KMS-11 (cell line): ENCODE measurements at regions not wholly inside any gene's neighbourhood (a gene's known extent, or its start where the extent isn't known, plus 50 kb on each side); places are given as distances from the start of the nearest gene placed in this dataset.

Experiments
- H2AFZ ChIP-seq: fragments of 200-600 bp; sonication (generic); 2 replicates; pipeline ENCODE4 v1.6.1; 2016; ENCODE audit warnings: antibody characterized with exemption, mixed run types, low read depth
- H3K27ac ChIP-seq: fragments of 200-600 bp; sonication (generic); 2 replicates; pipeline ENCODE4 v1.6.1; 2016; ENCODE audit warnings: mild to moderate bottlenecking, mixed run types
- H3K27me3 ChIP-seq: fragments of 200-600 bp; sonication (generic); 2 replicates; pipeline ENCODE4 v1.6.1; 2017; ENCODE audit warnings: mild to moderate bottlenecking, low read depth, mixed run types, moderate library complexity; ENCODE audit not compliant: insufficient read depth
- H3K36me3 ChIP-seq: fragments of 200-600 bp; sonication (generic); 2 replicates; pipeline ENCODE4 v1.6.1; 2017; ENCODE audit warnings: mild to moderate bottlenecking, mixed run types; ENCODE audit not compliant: insufficient read depth
- H3K4me1 ChIP-seq: fragments of 200-600 bp; sonication (generic); 2 replicates; pipeline ENCODE4 v1.6.1; 2016; ENCODE audit warnings: mild to moderate bottlenecking, low read depth, mixed run types; ENCODE audit not compliant: poor library complexity, severe bottlenecking
- H3K4me2 ChIP-seq: fragments of 200-600 bp; sonication (generic); 2 replicates; pipeline ENCODE4 v1.7.0; 2016; ENCODE audit warnings: mild to moderate bottlenecking, mixed run types
- H3K4me3 ChIP-seq: fragments of 200-600 bp; sonication (generic); IDR thresholded peaks from 2 replicates; pipeline ENCODE4 v1.6.1; 2017; ENCODE audit warnings: low read depth, low read length, mixed read lengths; ENCODE audit not compliant: insufficient read depth
- H3K79me2 ChIP-seq: fragments of 200-600 bp; sonication (generic); 2 replicates; pipeline ENCODE4 v1.6.1; 2016; ENCODE audit warnings: low read depth, mixed run types; ENCODE audit not compliant: insufficient read depth
- H3K9ac ChIP-seq: fragments of 200-600 bp; sonication (generic); 2 replicates; pipeline ENCODE4 v1.6.1; 2016; ENCODE audit warnings: mild to moderate bottlenecking, mixed run types
- H4K20me1 ChIP-seq: fragments of 200-600 bp; sonication (generic); 2 replicates; pipeline ENCODE4 v1.6.1; 2016; ENCODE audit warnings: mild to moderate bottlenecking, mixed run types; ENCODE audit not compliant: insufficient read depth
- TF ChIP-seq, protein P1 (sequence below): fragments of 200-600 bp; sonication (generic); conservative IDR thresholded peaks from 2 replicates; pipeline ENCODE4 v1.6.1; 2017; ENCODE audit warnings: low read depth, mild to moderate bottlenecking, antibody characterized with exemption, low read length, moderate library complexity, mixed read lengths

DNA sequence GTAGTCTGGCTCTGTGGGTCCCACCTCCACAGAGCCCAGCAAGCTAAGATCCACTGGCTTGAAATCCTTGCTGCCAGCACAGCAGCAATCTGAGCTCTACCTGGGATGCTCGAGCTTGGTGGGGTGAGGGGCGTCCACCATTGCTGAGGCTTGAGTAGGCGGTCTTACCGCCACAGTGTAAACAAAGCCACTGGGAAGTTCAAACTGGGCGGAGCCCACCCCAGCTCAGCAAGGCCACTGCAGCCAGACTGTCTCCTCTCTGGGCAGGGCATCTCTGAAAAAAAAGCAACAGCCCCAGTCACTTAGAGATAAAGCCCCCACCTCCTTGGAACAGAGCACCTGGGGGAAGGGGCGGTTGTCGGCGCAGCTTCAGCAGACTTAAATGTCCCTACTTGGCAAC is 243.2 kb upstream of the POF1B start:
- TF ChIP-seq, protein P1, sequence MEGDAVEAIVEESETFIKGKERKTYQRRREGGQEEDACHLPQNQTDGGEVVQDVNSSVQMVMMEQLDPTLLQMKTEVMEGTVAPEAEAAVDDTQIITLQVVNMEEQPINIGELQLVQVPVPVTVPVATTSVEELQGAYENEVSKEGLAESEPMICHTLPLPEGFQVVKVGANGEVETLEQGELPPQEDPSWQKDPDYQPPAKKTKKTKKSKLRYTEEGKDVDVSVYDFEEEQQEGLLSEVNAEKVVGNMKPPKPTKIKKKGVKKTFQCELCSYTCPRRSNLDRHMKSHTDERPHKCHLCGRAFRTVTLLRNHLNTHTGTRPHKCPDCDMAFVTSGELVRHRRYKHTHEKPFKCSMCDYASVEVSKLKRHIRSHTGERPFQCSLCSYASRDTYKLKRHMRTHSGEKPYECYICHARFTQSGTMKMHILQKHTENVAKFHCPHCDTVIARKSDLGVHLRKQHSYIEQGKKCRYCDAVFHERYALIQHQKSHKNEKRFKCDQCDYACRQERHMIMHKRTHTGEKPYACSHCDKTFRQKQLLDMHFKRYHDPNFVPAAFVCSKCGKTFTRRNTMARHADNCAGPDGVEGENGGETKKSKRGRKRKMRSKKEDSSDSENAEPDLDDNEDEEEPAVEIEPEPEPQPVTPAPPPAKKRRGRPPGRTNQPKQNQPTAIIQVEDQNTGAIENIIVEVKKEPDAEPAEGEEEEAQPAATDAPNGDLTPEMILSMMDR: no peak
- no peaks in the 10 kb centered on the region for H3K79me2 ChIP-seq
- H3K4me2 ChIP-seq: no peak overlapping the region
- no peak overlapping the region for H3K9ac ChIP-seq
- no peaks in the 10 kb centered on the region for H4K20me1 ChIP-seq
- H3K4me1 ChIP-seq: no peaks in the 10 kb centered on the region
- no peak overlapping the region for H2AFZ ChIP-seq
- no peaks in the 10 kb centered on the region for H3K36me3 ChIP-seq
- no peak overlapping the region for H3K4me3 ChIP-seq
- H3K27me3 ChIP-seq: no peaks in the 10 kb centered on the region
- no peak overlapping the region for H3K27ac ChIP-seq

DNA sequence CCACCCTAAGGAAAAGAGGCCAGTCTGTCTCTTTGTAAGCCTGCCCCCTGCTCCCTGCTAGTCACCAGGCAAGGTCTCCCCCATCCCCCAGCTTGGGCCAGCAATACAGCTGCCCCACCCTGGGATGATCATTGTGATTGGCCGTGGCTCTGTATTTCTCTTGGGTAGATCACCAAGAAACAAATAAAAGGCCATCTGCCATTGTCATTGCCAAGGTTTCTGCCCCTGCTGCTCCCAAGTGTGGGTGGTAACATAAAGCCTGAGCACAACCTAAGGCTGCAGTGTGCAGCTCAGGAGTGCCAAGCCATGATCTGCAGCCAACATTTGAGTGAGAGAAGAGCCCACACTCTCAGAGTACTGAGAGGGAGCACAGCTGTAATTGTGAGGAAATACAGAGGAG is 241.0 kb upstream of the POF1B start:
- Histone ChIP-seq H3K4me1 (no peaks in the 10 kb centered on the region), H3K27ac (no peak overlapping the region), H3K79me2 (no peaks in the 10 kb centered on the region), H2AFZ (no peak overlapping the region), H3K9ac (no peak overlapping the region), H3K27me3 (no peaks in the 10 kb centered on the region), H3K36me3 (no peaks in the 10 kb centered on the region), H3K4me3 (no peak overlapping the region), H3K4me2 (no peak overlapping the region), H4K20me1 (no peaks in the 10 kb centered on the region)
- TF ChIP-seq, protein P1: no peak

DNA sequence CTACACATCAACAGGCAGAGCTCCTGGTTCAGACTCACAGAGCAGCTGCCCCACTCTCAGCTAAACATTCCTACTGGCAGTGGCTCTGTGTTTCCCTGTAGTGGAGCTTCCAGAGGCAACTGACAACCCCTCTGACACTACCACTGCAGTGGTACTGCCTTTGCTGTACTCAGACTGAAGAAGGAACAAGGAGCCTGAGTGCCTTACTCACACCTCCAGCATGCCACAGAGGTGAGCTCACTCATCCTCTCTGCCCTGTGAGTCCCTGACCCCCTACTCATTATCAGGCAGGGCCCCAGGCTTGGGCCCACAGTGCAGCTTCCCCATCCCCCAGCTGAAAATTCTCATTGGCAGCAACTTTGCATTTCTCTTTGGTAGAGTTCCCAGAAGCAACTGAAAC is 240.5 kb upstream of the POF1B start:
- Histone ChIP-seq H3K79me2 (no peaks in the 10 kb centered on the region), H3K4me3 (no peak overlapping the region), H3K27ac (no peak overlapping the region), H4K20me1 (no peaks in the 10 kb centered on the region), H3K9ac (no peak overlapping the region), H2AFZ (no peak overlapping the region), H3K27me3 (no peaks in the 10 kb centered on the region), H3K36me3 (no peaks in the 10 kb centered on the region), H3K4me2 (no peak overlapping the region), H3K4me1 (no peaks in the 10 kb centered on the region)
- TF ChIP-seq, protein P1: no peak

DNA sequence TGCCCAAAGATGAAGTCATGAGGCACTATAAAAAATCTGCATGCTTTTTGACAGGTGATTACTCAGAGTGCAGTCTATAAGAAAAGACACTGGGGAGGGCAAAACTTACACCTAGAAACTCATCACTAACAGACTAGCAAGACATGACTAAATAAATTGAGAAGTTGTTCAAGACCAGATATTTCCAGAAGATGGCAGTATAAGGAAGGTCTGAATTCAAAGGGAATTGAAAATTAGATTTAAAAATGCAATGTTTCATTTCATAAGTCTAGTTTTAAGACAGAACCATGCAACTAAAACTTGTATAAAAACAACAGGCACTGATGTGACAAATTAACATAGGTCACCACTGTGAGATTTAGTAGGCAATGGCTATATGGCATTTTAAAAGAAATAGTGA is 232.5 kb upstream of the POF1B start:
- no peak overlapping the region for H3K9ac ChIP-seq
- TF ChIP-seq, protein P1: no peak; the same call in 1 of the 2 replicates
- H3K27ac ChIP-seq: no peak overlapping the region

More for the DNA sequence above, 232.5 kb upstream of the POF1B start:
- no peaks in the 10 kb centered on the region for H3K36me3 ChIP-seq
- no peak overlapping the region for H3K4me2 ChIP-seq
- no peaks in the 10 kb centered on the region for H3K27me3 ChIP-seq
- no peaks in the 10 kb centered on the region for H4K20me1 ChIP-seq
- H3K79me2 ChIP-seq: no peaks in the 10 kb centered on the region
- H3K4me3 ChIP-seq: no peak overlapping the region
- no peaks in the 10 kb centered on the region for H3K4me1 ChIP-seq
- no peak overlapping the region for H2AFZ ChIP-seq
